ENCODE measurements at regions not wholly inside any gene's neighbourhood (a gene's known extent, or its start where the extent isn't known, plus 50 kb on each side); places are given as distances from the start of the nearest gene placed in this dataset.

DNA sequence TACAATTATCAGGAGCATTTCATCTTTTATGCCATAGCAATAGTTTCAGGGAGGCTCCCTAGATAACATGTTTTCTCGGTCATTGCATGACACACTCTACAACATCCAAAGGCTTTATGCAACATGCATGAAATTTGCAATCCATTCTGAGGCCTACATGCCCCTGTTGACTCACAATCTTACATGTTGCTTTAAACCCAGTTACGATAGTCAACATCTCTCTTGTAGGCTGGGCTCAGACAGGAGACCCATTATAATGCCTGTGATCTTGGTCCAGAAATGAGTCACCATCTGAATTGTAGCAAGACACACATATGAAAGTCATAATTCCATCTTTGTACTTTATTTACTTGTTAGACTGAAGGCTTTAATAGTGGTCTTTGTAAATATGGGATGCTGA is 1050.3 kb upstream of the AMELY start:
- TF ChIP-seq, protein P1, sequence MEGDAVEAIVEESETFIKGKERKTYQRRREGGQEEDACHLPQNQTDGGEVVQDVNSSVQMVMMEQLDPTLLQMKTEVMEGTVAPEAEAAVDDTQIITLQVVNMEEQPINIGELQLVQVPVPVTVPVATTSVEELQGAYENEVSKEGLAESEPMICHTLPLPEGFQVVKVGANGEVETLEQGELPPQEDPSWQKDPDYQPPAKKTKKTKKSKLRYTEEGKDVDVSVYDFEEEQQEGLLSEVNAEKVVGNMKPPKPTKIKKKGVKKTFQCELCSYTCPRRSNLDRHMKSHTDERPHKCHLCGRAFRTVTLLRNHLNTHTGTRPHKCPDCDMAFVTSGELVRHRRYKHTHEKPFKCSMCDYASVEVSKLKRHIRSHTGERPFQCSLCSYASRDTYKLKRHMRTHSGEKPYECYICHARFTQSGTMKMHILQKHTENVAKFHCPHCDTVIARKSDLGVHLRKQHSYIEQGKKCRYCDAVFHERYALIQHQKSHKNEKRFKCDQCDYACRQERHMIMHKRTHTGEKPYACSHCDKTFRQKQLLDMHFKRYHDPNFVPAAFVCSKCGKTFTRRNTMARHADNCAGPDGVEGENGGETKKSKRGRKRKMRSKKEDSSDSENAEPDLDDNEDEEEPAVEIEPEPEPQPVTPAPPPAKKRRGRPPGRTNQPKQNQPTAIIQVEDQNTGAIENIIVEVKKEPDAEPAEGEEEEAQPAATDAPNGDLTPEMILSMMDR (IDR thresholded peaks at IDR 0.05 in 4 of 5, conservative IDR thresholded peaks at IDR 0.05 in 1 of 5), result no peak
- no peak for TF ChIP-seq POLR2A (IDR thresholded peaks at IDR 0.05)

All from gastrocnemius medialis (tissue), 4 donors.